ENCODE measurements at regions not wholly inside any gene's neighbourhood (a gene's known extent, or its start where the extent isn't known, plus 50 kb on each side); places are given as distances from the start of the nearest gene placed in this dataset.

DNA sequence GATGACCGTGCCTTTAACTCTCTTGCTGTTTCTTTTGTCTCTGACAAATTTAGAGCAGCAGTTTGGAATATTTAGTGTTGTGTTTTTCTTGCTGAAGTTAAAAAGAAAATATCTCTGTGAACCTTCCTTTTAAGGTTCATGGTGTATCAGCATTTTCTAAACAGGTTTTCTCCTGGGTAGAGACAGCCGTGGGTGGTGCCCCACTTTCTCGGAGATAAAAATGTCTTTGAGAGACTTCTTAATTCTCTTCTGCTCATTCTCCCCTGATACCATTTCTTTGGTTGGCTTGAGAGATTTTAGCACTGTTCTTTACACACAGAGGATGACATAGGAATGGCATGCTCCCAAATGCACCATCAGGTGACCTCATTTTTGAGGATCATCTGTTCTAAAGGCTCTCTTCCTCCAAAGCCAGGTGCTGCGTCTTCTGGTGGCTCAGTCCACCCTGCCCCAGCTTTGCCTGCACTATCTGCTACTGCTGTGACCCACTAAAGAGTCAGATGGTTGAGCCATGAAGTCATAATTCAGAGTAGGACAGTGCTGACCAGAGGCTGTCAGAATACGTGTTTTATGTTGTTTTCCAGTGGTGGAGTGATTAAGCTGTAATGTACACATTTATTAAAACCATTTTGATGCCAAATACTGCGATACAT, 90.3 kb upstream of the SLC10A2 start (continued):
- TF ChIP-seq, protein P1, sequence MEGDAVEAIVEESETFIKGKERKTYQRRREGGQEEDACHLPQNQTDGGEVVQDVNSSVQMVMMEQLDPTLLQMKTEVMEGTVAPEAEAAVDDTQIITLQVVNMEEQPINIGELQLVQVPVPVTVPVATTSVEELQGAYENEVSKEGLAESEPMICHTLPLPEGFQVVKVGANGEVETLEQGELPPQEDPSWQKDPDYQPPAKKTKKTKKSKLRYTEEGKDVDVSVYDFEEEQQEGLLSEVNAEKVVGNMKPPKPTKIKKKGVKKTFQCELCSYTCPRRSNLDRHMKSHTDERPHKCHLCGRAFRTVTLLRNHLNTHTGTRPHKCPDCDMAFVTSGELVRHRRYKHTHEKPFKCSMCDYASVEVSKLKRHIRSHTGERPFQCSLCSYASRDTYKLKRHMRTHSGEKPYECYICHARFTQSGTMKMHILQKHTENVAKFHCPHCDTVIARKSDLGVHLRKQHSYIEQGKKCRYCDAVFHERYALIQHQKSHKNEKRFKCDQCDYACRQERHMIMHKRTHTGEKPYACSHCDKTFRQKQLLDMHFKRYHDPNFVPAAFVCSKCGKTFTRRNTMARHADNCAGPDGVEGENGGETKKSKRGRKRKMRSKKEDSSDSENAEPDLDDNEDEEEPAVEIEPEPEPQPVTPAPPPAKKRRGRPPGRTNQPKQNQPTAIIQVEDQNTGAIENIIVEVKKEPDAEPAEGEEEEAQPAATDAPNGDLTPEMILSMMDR (conservative IDR thresholded peaks at IDR 0.05; ENCODE audit: low read depth in 2 of 2) = no peak
- TF ChIP-seq POLR2AphosphoS5 (IDR thresholded peaks at IDR 0.05; ENCODE audit: low read depth) = no peak
- TF ChIP-seq JUNB (IDR thresholded peaks at IDR 0.05; ENCODE audit: unreplicated experiment) = no peak
- TF ChIP-seq ZNF331 (CRISPR knock-in tag; IDR thresholded peaks at IDR 0.05; ENCODE audit: low read depth) = no peak
- TF ChIP-seq, protein P2, sequence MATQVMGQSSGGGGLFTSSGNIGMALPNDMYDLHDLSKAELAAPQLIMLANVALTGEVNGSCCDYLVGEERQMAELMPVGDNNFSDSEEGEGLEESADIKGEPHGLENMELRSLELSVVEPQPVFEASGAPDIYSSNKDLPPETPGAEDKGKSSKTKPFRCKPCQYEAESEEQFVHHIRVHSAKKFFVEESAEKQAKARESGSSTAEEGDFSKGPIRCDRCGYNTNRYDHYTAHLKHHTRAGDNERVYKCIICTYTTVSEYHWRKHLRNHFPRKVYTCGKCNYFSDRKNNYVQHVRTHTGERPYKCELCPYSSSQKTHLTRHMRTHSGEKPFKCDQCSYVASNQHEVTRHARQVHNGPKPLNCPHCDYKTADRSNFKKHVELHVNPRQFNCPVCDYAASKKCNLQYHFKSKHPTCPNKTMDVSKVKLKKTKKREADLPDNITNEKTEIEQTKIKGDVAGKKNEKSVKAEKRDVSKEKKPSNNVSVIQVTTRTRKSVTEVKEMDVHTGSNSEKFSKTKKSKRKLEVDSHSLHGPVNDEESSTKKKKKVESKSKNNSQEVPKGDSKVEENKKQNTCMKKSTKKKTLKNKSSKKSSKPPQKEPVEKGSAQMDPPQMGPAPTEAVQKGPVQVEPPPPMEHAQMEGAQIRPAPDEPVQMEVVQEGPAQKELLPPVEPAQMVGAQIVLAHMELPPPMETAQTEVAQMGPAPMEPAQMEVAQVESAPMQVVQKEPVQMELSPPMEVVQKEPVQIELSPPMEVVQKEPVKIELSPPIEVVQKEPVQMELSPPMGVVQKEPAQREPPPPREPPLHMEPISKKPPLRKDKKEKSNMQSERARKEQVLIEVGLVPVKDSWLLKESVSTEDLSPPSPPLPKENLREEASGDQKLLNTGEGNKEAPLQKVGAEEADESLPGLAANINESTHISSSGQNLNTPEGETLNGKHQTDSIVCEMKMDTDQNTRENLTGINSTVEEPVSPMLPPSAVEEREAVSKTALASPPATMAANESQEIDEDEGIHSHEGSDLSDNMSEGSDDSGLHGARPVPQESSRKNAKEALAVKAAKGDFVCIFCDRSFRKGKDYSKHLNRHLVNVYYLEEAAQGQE (IDR thresholded peaks at IDR 0.05; ENCODE audit: unreplicated experiment) = no peak
- no peak for TF ChIP-seq STAT1 (IDR thresholded peaks at IDR 0.05; ENCODE audit: unreplicated experiment)
- TF ChIP-seq NANOG (IDR thresholded peaks at IDR 0.05; ENCODE audit: borderline replicate concordance) = no peak
- no peak for TF ChIP-seq ETS1 (IDR thresholded peaks at IDR 0.05)
- TF ChIP-seq EZH2 (IDR thresholded peaks at IDR 0.05; ENCODE audit: low read depth, unreplicated experiment) = no peak
- no peak for TF ChIP-seq ZNF114 (CRISPR knock-in tag; IDR thresholded peaks at IDR 0.05)

GRCh38 chr13:103153466-103153865, 87.2 kb upstream of the SLC10A2 start:
- Histone ChIP-seq H3K9me2 (ENCODE audit: insufficient read depth) (peaks cover 6% of the 10 kb centered on the region; the same call in 1 of the 2 replicates), H3K27me3 (ENCODE audit: insufficient read depth) (no peaks in the 10 kb centered on the region), H3K79me2 (replicated peaks; ENCODE audit: insufficient read depth) (no peaks in the 10 kb centered on the region), H2AFZ (no peak overlapping the region; the same call in 1 of the 2 replicates), H3K4me1 (ENCODE audit: insufficient read depth) (peaks cover 10% of the 10 kb centered on the region), H3K36me3 (ENCODE audit: insufficient read depth) (no peaks in the 10 kb centered on the region), H3K4me2 (no peak overlapping the region), H4K20me1 (replicated peaks; ENCODE audit: insufficient read depth) (no peaks in the 10 kb centered on the region), H3K4me3 (no peak overlapping the region), H3K27ac (ENCODE audit: low read depth) (no peak overlapping the region), H3F3A (replicated peaks; ENCODE audit: low read depth) (no peaks in the 10 kb centered on the region)
- DNase-seq (ENCODE audit: low spot score) (no peak), ATAC-seq (no peak)
- Mint-ChIP-seq H3K27ac (no peak overlapping the region), H3K9me3 (no peaks in the 10 kb centered on the region), H3K4me1 (peaks cover 3% of the 10 kb centered on the region; the same call in 2 of the 3 replicates), H3K4me3 (no peak overlapping the region), H3K36me3 (ENCODE audit: low read depth) (no peaks in the 10 kb centered on the region), H3K27me3 (ENCODE audit: insufficient read depth, low read depth, poor library complexity) (no peaks in the 10 kb centered on the region)
- TF ChIP-seq, protein P2 (IDR thresholded peaks at IDR 0.05; ENCODE audit: unreplicated experiment) = no peak
- no peak for TF ChIP-seq JUNB (IDR thresholded peaks at IDR 0.05; ENCODE audit: unreplicated experiment)
- no peak for TF ChIP-seq EZH2 (IDR thresholded peaks at IDR 0.05; ENCODE audit: low read depth, unreplicated experiment)
- TF ChIP-seq, protein P1 (conservative IDR thresholded peaks at IDR 0.05; ENCODE audit: low read depth in 2 of 2) = no peak
- no peak for TF ChIP-seq NANOG (IDR thresholded peaks at IDR 0.05; ENCODE audit: borderline replicate concordance)
- no peak for TF ChIP-seq ZNF114 (CRISPR knock-in tag; IDR thresholded peaks at IDR 0.05)
- no peak for TF ChIP-seq CREB1 (CRISPR knock-in tag; IDR thresholded peaks at IDR 0.05; ENCODE audit: low read depth)
- no peak for TF ChIP-seq EZH2phosphoT487 (IDR thresholded peaks at IDR 0.05; ENCODE audit: unreplicated experiment)
- TF ChIP-seq STAT1 (IDR thresholded peaks at IDR 0.05; ENCODE audit: unreplicated experiment) = no peak

Measured in GM23338 (cell line).